ENCODE measurements at regions not wholly inside any gene's neighbourhood (a gene's known extent, or its start where the extent isn't known, plus 50 kb on each side); places are given as distances from the start of the nearest gene placed in this dataset.

DNA sequence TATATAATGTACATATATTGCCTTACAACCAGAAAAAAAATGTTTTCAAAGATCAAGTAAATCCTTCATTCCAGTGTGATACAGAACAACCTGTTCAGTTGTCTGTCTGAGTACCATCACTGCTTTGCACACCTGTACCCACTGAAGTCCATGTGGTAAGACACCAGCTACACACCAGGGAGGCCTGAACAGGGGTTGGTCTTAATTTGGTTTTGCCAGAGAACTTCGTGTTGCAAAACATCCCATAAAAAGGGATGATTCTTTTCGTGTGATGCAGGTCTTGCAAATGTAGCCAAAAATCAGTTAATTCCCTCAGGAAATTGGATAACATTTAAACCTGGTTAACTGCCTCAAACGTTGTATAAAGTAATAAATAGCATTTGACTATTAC lies 73.7 kb upstream of the SLC1A4 start:
- no peak overlapping the region for H3K4ac ChIP-seq (ENCODE audit: low read depth, low read length)
- ChIA-PET POLR2A (ENCODE audit: unreplicated experiment) (no interaction called here), CTCF (interaction anchor here (0.6 kb wide), 1 partner anchor 658 kb away, joined by 3 read pairs; no protein-coding TSS in a partner anchor)
- H3K23ac ChIP-seq (ENCODE audit: low read depth, low read length): no peak overlapping the region
- no peak overlapping the region for H3K9ac ChIP-seq (ENCODE audit: low read depth, low read length)
- no peak overlapping the region for H2AFZ ChIP-seq (replicated peaks; ENCODE audit: low read length, poor library complexity)
- no peaks in the 10 kb centered on the region for H3K9me3 ChIP-seq (ENCODE audit: control insufficient read depth, insufficient read depth, low read length)
- WGBS, 2 experiments (ENCODE audit: extremely low coverage in 2 of 2, insufficient read length in 1 of 2): no CpG with 5 or more reads among the region's 3 CpGs
- H3K9me1 ChIP-seq (ENCODE audit: insufficient read depth, low read length): no peaks in the 10 kb centered on the region
- H3K4me1 ChIP-seq (ENCODE audit: control insufficient read depth, insufficient read depth, low read length): no peaks in the 10 kb centered on the region
- H3K14ac ChIP-seq (replicated peaks; ENCODE audit: low read depth, low read length): no peak overlapping the region
- H3K27me3 ChIP-seq (ENCODE audit: control insufficient read depth, insufficient read depth, low read length): peaks cover 24% of the 10 kb centered on the region
- no peak overlapping the region for H4K5ac ChIP-seq (ENCODE audit: low read depth, low read length)
- intact Hi-C loops (cut with micrococcal nuclease) (loop anchor here (5.0 kb wide), 1 partner anchor 272 kb away; no protein-coding TSS in a partner anchor), in situ Hi-C loops (cut with MboI; ENCODE audit: low sequenced_read_pairs) (loop anchor here (5.0 to 25.0 kb wide), 2 partner anchors 127 to 247 kb away; no protein-coding TSS in a partner anchor), dilution Hi-C loops (cut with HindIII; ENCODE audit: low sequenced_read_pairs, unreplicated experiment) (no loop called here)
- no peak overlapping the region for H3K4me3 ChIP-seq (ENCODE audit: insufficient read depth, low read depth, low read length)
- H4K91ac ChIP-seq (ENCODE audit: insufficient read depth, low read depth, low read length): no peak overlapping the region
- H3K27ac ChIP-seq (ENCODE audit: insufficient read depth, low read length): no peak overlapping the region
- TF ChIP-seq CHD1 (IDR thresholded peaks at IDR 0.05; ENCODE audit: low read depth, low read length): no peak
- H2BK5ac ChIP-seq (ENCODE audit: low read depth, low read length, poor library complexity, severe bottlenecking): no peak overlapping the region
- DNase-seq (no peak), ATAC-seq (ENCODE audit: low read depth) (no peak)
- H2BK120ac ChIP-seq (ENCODE audit: low read depth, low read length): no peak overlapping the region
- H2BK15ac ChIP-seq (ENCODE audit: low read depth, low read length): no peak overlapping the region
- no TSS peak for BruUV-seq (replicated peaks)
- H3K36me3 ChIP-seq (ENCODE audit: control insufficient read depth, insufficient read depth, low read length): no peaks in the 10 kb centered on the region
- no peaks in the 10 kb centered on the region for H3K79me1 ChIP-seq (ENCODE audit: low read depth in 1 of 2, low read length in 2 of 2)
- no peak overlapping the region for H4K8ac ChIP-seq (ENCODE audit: low read depth in 2 of 2, low read length in 2 of 2)
- no peak overlapping the region for H2AK5ac ChIP-seq (ENCODE audit: low read depth, low read length)
- H2AK9ac ChIP-seq (replicated peaks; ENCODE audit: low read depth, low read length, poor library complexity): no peak overlapping the region
- H3K56ac ChIP-seq (ENCODE audit: extremely low read depth, insufficient read depth, low read length): no peak overlapping the region
- H3K18ac ChIP-seq (ENCODE audit: low read depth, low read length): no peak overlapping the region
- H3K4me2 ChIP-seq (ENCODE audit: low read depth, low read length): no peak overlapping the region
- no peaks in the 10 kb centered on the region for H4K20me1 ChIP-seq (ENCODE audit: insufficient read depth, low read length)
- H2BK20ac ChIP-seq (ENCODE audit: low read depth, low read length): no peak overlapping the region

Measured in IMR-90 (cell line).